Dedifferentiated amniotic fluid mesenchymal stem cell (primary cell): ENCODE measurements at regions not wholly inside any gene's neighbourhood (a gene's known extent, or its start where the extent isn't known, plus 50 kb on each side); places are given as distances from the start of the nearest gene placed in this dataset.
"Not testable (repeated sequence)": the region's sequence is repeated elsewhere in the genome, so short reads cannot be mapped to it uniquely, and the experiment has no call there.

Source experiments
- DNase-seq: peaks from one replicate; pipeline ENCODE4 v3.0.0-alpha.2; 2016; ENCODE audit errors: extremely low spot score

GRCh38 chr1:178020968-178021640, 51.2 kb upstream of the SEC16B start:
- DNase-seq: no peak

GRCh38 chr1:178021950-178022349, 52.1 kb upstream of the SEC16B start:
- DNase-seq: no peak

GRCh38 chr1:178023181-178023618, 53.3 kb upstream of the SEC16B start:
- DNase-seq: no peak

- DNase-seq: no peak
Measured at GRCh38 chr1:178024504-178024903, 54.6 kb upstream of the SEC16B start.

- no peak for DNase-seq
Measured at GRCh38 chr1:178025613-178026356, 55.9 kb upstream of the SEC16B start.

GRCh38 chr1:178028841-178029481, 59.1 kb upstream of the SEC16B start:
- DNase-seq: no peak

GRCh38 chr1:178030467-178030866, 60.6 kb upstream of the SEC16B start:
- DNase-seq: no peak

GRCh38 chr1:178031856-178032320, 62.0 kb upstream of the RASAL2 start:
- peak; percentile 93 for DNase-seq

GRCh38 chr1:178033019-178033418, 60.9 kb upstream of the RASAL2 start:
- DNase-seq: no peak

GRCh38 chr1:178034676-178035075, 59.2 kb upstream of the RASAL2 start:
- no peak for DNase-seq

GRCh38 chr1:178036090-178036489, 57.8 kb upstream of the RASAL2 start:
- DNase-seq: no peak

GRCh38 chr1:178037510-178038253, 56.2 kb upstream of the RASAL2 start:
- DNase-seq: no peak

- DNase-seq: no peak
Measured at GRCh38 chr1:178038372-178038771, 55.5 kb upstream of the RASAL2 start.

- no peak for DNase-seq
Measured at GRCh38 chr1:178039891-178040290, 54.0 kb upstream of the RASAL2 start.

GRCh38 chr1:178043940-178044339, 50.0 kb upstream of the RASAL2 start:
- DNase-seq: not testable (repeated sequence)
